ENCODE measurements at regions not wholly inside any gene's neighbourhood (a gene's known extent, or its start where the extent isn't known, plus 50 kb on each side); places are given as distances from the start of the nearest gene placed in this dataset.
"Not testable (repeated sequence)": the region's sequence is repeated elsewhere in the genome, so short reads cannot be mapped to it uniquely, and the experiment has no call there.

- not testable (repeated sequence) for H3K9ac ChIP-seq (ENCODE audit: low read depth in 1 of 2, low read length in 2 of 2); H3K27ac ChIP-seq (ENCODE audit: low read depth in 1 of 2, low read length in 2 of 2); H3K9me3 ChIP-seq (ENCODE audit: control insufficient read depth in 4 of 4, low read length in 3 of 4); H3K4me1 ChIP-seq (ENCODE audit: control insufficient read depth in 4 of 4, insufficient read depth in 4 of 4, low read length in 3 of 4); H3K4me3 ChIP-seq (ENCODE audit: low read depth in 1 of 3, low read length in 3 of 3); H3K36me3 ChIP-seq (ENCODE audit: control insufficient read depth in 4 of 4, insufficient read depth in 3 of 4, low read depth in 1 of 4, low read length in 3 of 4); H3K27me3 ChIP-seq (ENCODE audit: control insufficient read depth in 4 of 4, insufficient read depth in 4 of 4, low read length in 3 of 4); DNase-seq (ENCODE audit: low spot score)
- 77% methylated on average over 5 of the region's 6 CpGs for WGBS
Observed at GRCh38 chr7:153958789-153959188, 93.4 kb upstream of the DPP6 start.

GRCh38 chr7:153964481-153965112, 87.6 kb upstream of the DPP6 start:
- not testable (repeated sequence) for H3K27ac ChIP-seq (ENCODE audit: low read depth in 1 of 2, low read length in 2 of 2); H3K27me3 ChIP-seq (ENCODE audit: control insufficient read depth in 4 of 4, insufficient read depth in 4 of 4, low read length in 3 of 4); H3K4me1 ChIP-seq (ENCODE audit: control insufficient read depth in 4 of 4, insufficient read depth in 4 of 4, low read length in 3 of 4); H3K4me3 ChIP-seq (ENCODE audit: low read depth in 1 of 3, low read length in 3 of 3); H3K9ac ChIP-seq (ENCODE audit: low read depth in 1 of 2, low read length in 2 of 2); H3K9me3 ChIP-seq (ENCODE audit: control insufficient read depth in 4 of 4, low read length in 3 of 4); H3K36me3 ChIP-seq (ENCODE audit: control insufficient read depth in 4 of 4, insufficient read depth in 3 of 4, low read depth in 1 of 4, low read length in 3 of 4); DNase-seq (ENCODE audit: low spot score)
- WGBS: 84% methylated on average over 6 of the region's 6 CpGs

- 49% methylated on average over 1 of the region's 4 CpGs for WGBS
- H3K27me3 ChIP-seq (ENCODE audit: control insufficient read depth in 4 of 4, insufficient read depth in 4 of 4, low read length in 3 of 4); H3K9me3 ChIP-seq (ENCODE audit: control insufficient read depth in 4 of 4, low read length in 3 of 4); H3K36me3 ChIP-seq (ENCODE audit: control insufficient read depth in 4 of 4, insufficient read depth in 3 of 4, low read depth in 1 of 4, low read length in 3 of 4); H3K4me1 ChIP-seq (ENCODE audit: control insufficient read depth in 4 of 4, insufficient read depth in 4 of 4, low read length in 3 of 4); DNase-seq (ENCODE audit: low spot score); H3K27ac ChIP-seq (ENCODE audit: low read depth in 1 of 2, low read length in 2 of 2); H3K9ac ChIP-seq (ENCODE audit: low read depth in 1 of 2, low read length in 2 of 2); H3K4me3 ChIP-seq (ENCODE audit: low read depth in 1 of 3, low read length in 3 of 3): not testable (repeated sequence)
Observed at GRCh38 chr7:153969016-153969415, 83.2 kb upstream of the DPP6 start.

GRCh38 chr7:153974603-153975002, 77.6 kb upstream of the DPP6 start:
- not testable (repeated sequence) for H3K4me3 ChIP-seq (ENCODE audit: low read depth in 1 of 3, low read length in 3 of 3); H3K27ac ChIP-seq (ENCODE audit: low read depth in 1 of 2, low read length in 2 of 2); H3K4me1 ChIP-seq (ENCODE audit: control insufficient read depth in 4 of 4, insufficient read depth in 4 of 4, low read length in 3 of 4); H3K9me3 ChIP-seq (ENCODE audit: control insufficient read depth in 4 of 4, low read length in 3 of 4); H3K9ac ChIP-seq (ENCODE audit: low read depth in 1 of 2, low read length in 2 of 2); H3K27me3 ChIP-seq (ENCODE audit: control insufficient read depth in 4 of 4, insufficient read depth in 4 of 4, low read length in 3 of 4); DNase-seq (ENCODE audit: low spot score); H3K36me3 ChIP-seq (ENCODE audit: control insufficient read depth in 4 of 4, insufficient read depth in 3 of 4, low read depth in 1 of 4, low read length in 3 of 4)
- WGBS: 40% methylated on average over 6 of the region's 6 CpGs

- not testable (repeated sequence) for H3K9ac ChIP-seq (ENCODE audit: low read depth in 1 of 2, low read length in 2 of 2); H3K36me3 ChIP-seq (ENCODE audit: control insufficient read depth in 4 of 4, insufficient read depth in 3 of 4, low read depth in 1 of 4, low read length in 3 of 4); H3K9me3 ChIP-seq (ENCODE audit: control insufficient read depth in 4 of 4, low read length in 3 of 4); H3K27me3 ChIP-seq (ENCODE audit: control insufficient read depth in 4 of 4, insufficient read depth in 4 of 4, low read length in 3 of 4); H3K4me3 ChIP-seq (ENCODE audit: low read depth in 1 of 3, low read length in 3 of 3); H3K27ac ChIP-seq (ENCODE audit: low read depth in 1 of 2, low read length in 2 of 2); DNase-seq (ENCODE audit: low spot score); H3K4me1 ChIP-seq (ENCODE audit: control insufficient read depth in 4 of 4, insufficient read depth in 4 of 4, low read length in 3 of 4)
- WGBS: 81% methylated on average over 6 of the region's 6 CpGs
Observed at GRCh38 chr7:153976745-153977144, 75.5 kb upstream of the DPP6 start.

- DNase-seq (ENCODE audit: low spot score); H3K36me3 ChIP-seq (ENCODE audit: control insufficient read depth in 4 of 4, insufficient read depth in 3 of 4, low read depth in 1 of 4, low read length in 3 of 4); H3K9ac ChIP-seq (ENCODE audit: low read depth in 1 of 2, low read length in 2 of 2); H3K9me3 ChIP-seq (ENCODE audit: control insufficient read depth in 4 of 4, low read length in 3 of 4); H3K4me3 ChIP-seq (ENCODE audit: low read depth in 1 of 3, low read length in 3 of 3); H3K4me1 ChIP-seq (ENCODE audit: control insufficient read depth in 4 of 4, insufficient read depth in 4 of 4, low read length in 3 of 4); H3K27me3 ChIP-seq (ENCODE audit: control insufficient read depth in 4 of 4, insufficient read depth in 4 of 4, low read length in 3 of 4); H3K27ac ChIP-seq (ENCODE audit: low read depth in 1 of 2, low read length in 2 of 2): not testable (repeated sequence)
- 39% methylated on average over 6 of the region's 6 CpGs for WGBS
Observed at GRCh38 chr7:153983186-153983585, 69.0 kb upstream of the DPP6 start.

GRCh38 chr7:153989066-153989627, 63.1 kb upstream of the DPP6 start:
- H3K27me3 ChIP-seq (ENCODE audit: control insufficient read depth in 4 of 4, insufficient read depth in 4 of 4, low read length in 3 of 4); H3K4me3 ChIP-seq (ENCODE audit: low read depth in 1 of 3, low read length in 3 of 3); H3K9me3 ChIP-seq (ENCODE audit: control insufficient read depth in 4 of 4, low read length in 3 of 4); H3K9ac ChIP-seq (ENCODE audit: low read depth in 1 of 2, low read length in 2 of 2); H3K27ac ChIP-seq (ENCODE audit: low read depth in 1 of 2, low read length in 2 of 2); H3K4me1 ChIP-seq (ENCODE audit: control insufficient read depth in 4 of 4, insufficient read depth in 4 of 4, low read length in 3 of 4); H3K36me3 ChIP-seq (ENCODE audit: control insufficient read depth in 4 of 4, insufficient read depth in 3 of 4, low read depth in 1 of 4, low read length in 3 of 4); DNase-seq (ENCODE audit: low spot score): not testable (repeated sequence)
- WGBS: 84% methylated on average over 16 of the region's 23 CpGs

GRCh38 chr7:153989742-153990425, 62.3 kb upstream of the DPP6 start:
- not testable (repeated sequence) for H3K4me3 ChIP-seq (ENCODE audit: low read depth in 1 of 3, low read length in 3 of 3); H3K9ac ChIP-seq (ENCODE audit: low read depth in 1 of 2, low read length in 2 of 2); H3K27ac ChIP-seq (ENCODE audit: low read depth in 1 of 2, low read length in 2 of 2); H3K9me3 ChIP-seq (ENCODE audit: control insufficient read depth in 4 of 4, low read length in 3 of 4); H3K36me3 ChIP-seq (ENCODE audit: control insufficient read depth in 4 of 4, insufficient read depth in 3 of 4, low read depth in 1 of 4, low read length in 3 of 4); H3K4me1 ChIP-seq (ENCODE audit: control insufficient read depth in 4 of 4, insufficient read depth in 4 of 4, low read length in 3 of 4); H3K27me3 ChIP-seq (ENCODE audit: control insufficient read depth in 4 of 4, insufficient read depth in 4 of 4, low read length in 3 of 4); DNase-seq (ENCODE audit: low spot score)
- 67% methylated on average over 11 of the region's 11 CpGs for WGBS

All from liver (tissue), 6 donors.